Stomach (tissue), 4 donors: ENCODE measurements at regions not wholly inside any gene's neighbourhood (a gene's known extent, or its start where the extent isn't known, plus 50 kb on each side); places are given as distances from the start of the nearest gene placed in this dataset.

ENCODE experiments used
- POLR2AphosphoS5 ChIP-seq, 3 donors: sonication (generic); formaldehyde crosslinking; IDR thresholded peaks; one replicate each; pipeline ENCODE4 v1.6.1; 2016; ENCODE audit warnings: antibody characterized with exemption in 3 of 3
- TF ChIP-seq, protein P1 (sequence below), 7 experiments: fragments of 450-650 bp in 4 of 7; fragments of 200-600 bp in 3 of 7; sonication (generic) in 3 of 7; IDR thresholded peaks; one replicate each; pipeline ENCODE4 v1.5.1; 2016 to 2019; ENCODE audit warnings: antibody characterized with exemption in 7 of 7, control low read depth in 2 of 7, mild to moderate bottlenecking in 1 of 7

GRCh38 chr14:62528296-62528695 is 517.0 kb downstream of the KCNH5 start:
- TF ChIP-seq, protein P1, sequence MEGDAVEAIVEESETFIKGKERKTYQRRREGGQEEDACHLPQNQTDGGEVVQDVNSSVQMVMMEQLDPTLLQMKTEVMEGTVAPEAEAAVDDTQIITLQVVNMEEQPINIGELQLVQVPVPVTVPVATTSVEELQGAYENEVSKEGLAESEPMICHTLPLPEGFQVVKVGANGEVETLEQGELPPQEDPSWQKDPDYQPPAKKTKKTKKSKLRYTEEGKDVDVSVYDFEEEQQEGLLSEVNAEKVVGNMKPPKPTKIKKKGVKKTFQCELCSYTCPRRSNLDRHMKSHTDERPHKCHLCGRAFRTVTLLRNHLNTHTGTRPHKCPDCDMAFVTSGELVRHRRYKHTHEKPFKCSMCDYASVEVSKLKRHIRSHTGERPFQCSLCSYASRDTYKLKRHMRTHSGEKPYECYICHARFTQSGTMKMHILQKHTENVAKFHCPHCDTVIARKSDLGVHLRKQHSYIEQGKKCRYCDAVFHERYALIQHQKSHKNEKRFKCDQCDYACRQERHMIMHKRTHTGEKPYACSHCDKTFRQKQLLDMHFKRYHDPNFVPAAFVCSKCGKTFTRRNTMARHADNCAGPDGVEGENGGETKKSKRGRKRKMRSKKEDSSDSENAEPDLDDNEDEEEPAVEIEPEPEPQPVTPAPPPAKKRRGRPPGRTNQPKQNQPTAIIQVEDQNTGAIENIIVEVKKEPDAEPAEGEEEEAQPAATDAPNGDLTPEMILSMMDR (IDR thresholded peaks at IDR 0.05): no peak
- no peak for TF ChIP-seq POLR2AphosphoS5 (IDR thresholded peaks at IDR 0.05)
